K562 (cell line): ENCODE measurements at regions not wholly inside any gene's neighbourhood (a gene's known extent, or its start where the extent isn't known, plus 50 kb on each side); places are given as distances from the start of the nearest gene placed in this dataset.

Experiments
- ATAC-seq: fragments of 200-7000 bp; cut with Tn5 transposase; 3 replicates; pipeline ENCODE4 v1.9.1; 2020; ENCODE audit warnings: moderate library complexity
- BruUV-seq: library from RNA; stranded (reverse); fragments of 400-500 nt; replicated peaks from 2 replicates; lab custom pipeline; 2021; lab: Mats Ljungman, UMichigan
- CTCF ChIA-PET: fragments of 300-600 bp; formaldehyde crosslinking; extraction: SDS; loops from one replicate; lab custom pipeline; 2021; ENCODE audit warnings: low intra/inter-chr PET ratio; lab: Yijun Ruan, JAX
- POLR2A ChIA-PET: fragments of 300-600, 350-650 bp; sonication (Branson Sonifier 250); formaldehyde crosslinking; extraction: SDS; loops from one replicate; lab custom pipeline; 2021; ENCODE audit warnings: antibody characterized with exemption, inconsistent platforms; lab: Yijun Ruan, JAX
- DNase-seq, 4 experiments: peaks; one replicate each; pipeline versions ENCODE4 v3.0.0 to v3.0.0-alpha.2; 2011 to 2018; ENCODE audit warnings: low spot score in 3 of 4, mixed read lengths in 3 of 4; ENCODE audit errors: extremely low read depth in 1 of 4
- FAIRE-seq: peaks from 2 replicates; lab custom pipeline; 2011; peaks lifted over from hg19 to GRCh38; lab: Jason Lieb, UNC
- H2AFZ ChIP-seq: 2 replicates; pipeline ENCODE4 v1.6.0; 2011; ENCODE audit warnings: low read depth, low read length, control low read depth, inconsistent platforms
- H3K27ac ChIP-seq: fragments of 200-600 bp; 3 replicates; pipeline ENCODE4 v1.8.0; 2011; ENCODE audit warnings: low read depth, mild to moderate bottlenecking, control low read depth, inconsistent platforms, low read length, moderate library complexity, mixed read lengths; ENCODE audit errors: extremely low read depth
- H3K27me3 ChIP-seq, 2 experiments: fragments of 300-600 bp in 1 of 2; 2 replicates in 1 of 2; 3 replicates in 1 of 2; pipeline versions ENCODE4 v1.6.0 to v1.8.0; 2011; ENCODE audit warnings: inconsistent platforms in 2 of 2, low read length in 2 of 2, mild to moderate bottlenecking in 1 of 2, mixed read lengths in 1 of 2, moderate library complexity in 1 of 2; ENCODE audit not compliant: control insufficient read depth in 2 of 2, insufficient read depth in 2 of 2
- H3K36me3 ChIP-seq: fragments of 300-600 bp; 3 replicates; pipeline ENCODE4 v1.8.0; 2011; ENCODE audit warnings: mild to moderate bottlenecking, low read length, inconsistent platforms; ENCODE audit not compliant: control insufficient read depth, insufficient read depth
- H3K4me1 ChIP-seq, 2 experiments: fragments of 200-600 bp in 1 of 2; replicated peaks in 1 of 2; 2 replicates in 1 of 2; 3 replicates in 1 of 2; pipeline versions ENCODE4 v1.5.1 to v1.8.0; 2011; ENCODE audit warnings: inconsistent platforms in 2 of 2, low read length in 2 of 2, mild to moderate bottlenecking in 1 of 2, mixed read lengths in 1 of 2, moderate library complexity in 1 of 2; ENCODE audit not compliant: control insufficient read depth in 2 of 2, insufficient read depth in 2 of 2
- H3K4me2 ChIP-seq: 2 replicates; pipeline ENCODE4 v1.6.1; 2011; ENCODE audit warnings: low read length, control low read depth, inconsistent platforms, mixed read lengths; ENCODE audit not compliant: insufficient read depth
- H3K4me3 ChIP-seq: fragments of 200-600 bp; sonication (generic), shearing (Covaris generic); 2 replicates; pipeline ENCODE4 v1.5.1; 2016; ENCODE audit warnings: control low read depth, inconsistent platforms
- H3K79me2 ChIP-seq: fragments of 200-600 bp; 3 replicates; pipeline ENCODE4 v1.8.0; 2011; ENCODE audit warnings: low read length, inconsistent platforms; ENCODE audit not compliant: control insufficient read depth, insufficient read depth
- H3K9ac ChIP-seq, 2 experiments: 2 replicates each; pipeline versions ENCODE4 v1.6.0 to v1.6.1; 2011; ENCODE audit warnings: low read depth in 2 of 2, low read length in 2 of 2, control low read depth in 1 of 2, inconsistent platforms in 1 of 2, mild to moderate bottlenecking in 1 of 2, mixed read lengths in 1 of 2; ENCODE audit not compliant: insufficient read depth in 1 of 2
- H3K9me1 ChIP-seq: one replicate; pipeline ENCODE4 v1.6.0; 2011; ENCODE audit warnings: inconsistent platforms, mild to moderate bottlenecking, low read length, moderate library complexity; ENCODE audit not compliant: control insufficient read depth, insufficient read depth
- H3K9me3 ChIP-seq: replicated peaks from 2 replicates; pipeline ENCODE4 v1.5.1; 2011; ENCODE audit warnings: low read depth, low read length, inconsistent platforms; ENCODE audit not compliant: control insufficient read depth, insufficient read depth
- H4K20me1 ChIP-seq: replicated peaks from 2 replicates; pipeline ENCODE4 v1.6.1; 2011; ENCODE audit warnings: low read length, inconsistent platforms, mixed read lengths; ENCODE audit not compliant: control insufficient read depth, insufficient read depth
- E2F5 ChIP-seq: sonication (generic); formaldehyde crosslinking; IDR thresholded peaks from 2 replicates; pipeline ENCODE4 v1.8.0; 2022; ENCODE audit warnings: mild to moderate bottlenecking, missing genetic modification reagents
- ELF1 ChIP-seq: fragments of 200-800 bp; sonication (Bioruptor generic); IDR thresholded peaks from 2 replicates; pipeline ENCODE4 v1.6.1; 2016; ENCODE audit warnings: missing genetic modification characterization, missing compliant biosample characterization
- ELF4 ChIP-seq: fragments of 450-650 bp; formaldehyde crosslinking; IDR thresholded peaks from 2 replicates; pipeline ENCODE4 v1.4.0; 2022; ENCODE audit warnings: missing genetic modification characterization
- HINFP ChIP-seq: fragments of 450-650 bp; conservative IDR thresholded peaks from 2 replicates; pipeline ENCODE4 v1.6.1; 2016; ENCODE audit warnings: missing genetic modification characterization, low read depth, mild to moderate bottlenecking, control low read depth, missing compliant biosample characterization
- HMG20A ChIP-seq: fragments of 450-650 bp; formaldehyde crosslinking; conservative IDR thresholded peaks from 2 replicates; pipeline ENCODE4 v1.4.0; 2020; ENCODE audit warnings: mild to moderate bottlenecking, mixed read lengths
- POLR3G ChIP-seq: IDR thresholded peaks from 2 replicates; pipeline ENCODE4 v1.6.1; 2011; ENCODE audit not compliant: insufficient read length, insufficient replicate concordance; ENCODE audit errors: extremely low read depth
- RNF219 ChIP-seq: fragments of 250-450 bp; sonication (Bioruptor Pico); IDR thresholded peaks from 2 replicates; pipeline ENCODE4 v1.5.0; 2022; ENCODE audit warnings: mild to moderate bottlenecking
- RUNX1 ChIP-seq: sonication (generic); IDR thresholded peaks from 2 replicates; pipeline ENCODE4 v1.6.1; 2016; ENCODE audit warnings: antibody characterized with exemption, low read depth
- ZFP1 ChIP-seq: fragments of 450-650 bp; formaldehyde crosslinking; IDR thresholded peaks from 2 replicates; pipeline ENCODE4 v1.4.0; 2020; ENCODE audit warnings: mild to moderate bottlenecking, mixed read lengths
- ZNF224 ChIP-seq: sonication (generic); formaldehyde crosslinking; IDR thresholded peaks from 2 replicates; pipeline ENCODE4 v1.8.0; 2022; ENCODE audit warnings: mild to moderate bottlenecking, missing genetic modification reagents
- ZNF444 ChIP-seq: fragments of 250-450 bp; sonication (Bioruptor Pico); IDR thresholded peaks from 2 replicates; pipeline ENCODE4 v1.4.0; 2020; ENCODE audit warnings: mild to moderate bottlenecking, moderate library complexity
- WGBS: fragments of 100-300 bp; shearing (Covaris generic); methylation state at CpG from one replicate; pipeline ENCODE4 v1.1.6; 2016; ENCODE audit warnings: low coverage, mixed read lengths; ENCODE audit not compliant: insufficient coverage; ENCODE audit errors: missing lambda C conversion rate; 5-methylcytosine and 5-hydroxymethylcytosine counted together
- in situ Hi-C: fragments of 300-500 bp; cut with MboI; formaldehyde crosslinking; loops from 4 replicates; pipeline ENCODE4 v1.15.0; 2018; ENCODE audit warnings: inconsistent platforms, mixed read lengths
- intact Hi-C: fragments of 100-400 bp; cut with micrococcal nuclease; formaldehyde crosslinking; loops from 2 replicates; pipeline ENCODE4 v1.14.2; 2022

GRCh38 chr2:121004359-121004758, 268.7 kb downstream of the GLI2 start:
- ATAC-seq = no peak
- in situ Hi-C loops = no loop called here
- CTCF ChIA-PET = no interaction called here

More at GRCh38 chr2:121004359-121004758, 268.7 kb downstream of the GLI2 start:
- Histone ChIP-seq H3K27me3 (peaks cover 0 to 10% of the 10 kb centered on the region in 2 experiments; a peak in 3 of 5 replicates), H3K4me3 (no peak overlapping the region), H3K79me2 (no peaks in the 10 kb centered on the region), H2AFZ (no peak overlapping the region), H3K27ac (no peak overlapping the region), H3K36me3 (no peaks in the 10 kb centered on the region), H3K9me1 (no peaks in the 10 kb centered on the region), H4K20me1 (no peaks in the 10 kb centered on the region), H3K4me1 (no peaks in the 10 kb centered on the region; a peak in 1 of 5 replicates), H3K4me2 (no peak overlapping the region), H3K9me3 (no peaks in the 10 kb centered on the region), H3K9ac (no peak overlapping the region)
- no TSS peak for BruUV-seq
- 6% methylated on average over 4 of the region's 5 CpGs for WGBS
- TF ChIP-seq HINFP (tag) (no peak), RUNX1 (no peak), POLR3G (no peak), ZNF224 (no peak), E2F5 (CRISPR knock-in tag) (no peak), ELF4 (no peak), ZFP1 (no peak), ZNF444 (CRISPR knock-in tag) (no peak), HMG20A (no peak), RNF219 (CRISPR knock-in tag) (no peak), ELF1 (no peak)
- intact Hi-C loops = no loop called here
- POLR2A ChIA-PET = no interaction called here
- FAIRE-seq = no peak
- no peak for DNase-seq
